ENCODE measurements at regions not wholly inside any gene's neighbourhood (a gene's known extent, or its start where the extent isn't known, plus 50 kb on each side); places are given as distances from the start of the nearest gene placed in this dataset.

- Histone ChIP-seq H3K4me1 (ENCODE audit: control insufficient read depth, extremely low read depth, insufficient read depth, low read length) (peaks cover 4% of the 10 kb centered on the region), H3K27ac (ENCODE audit: insufficient read depth, low read length) (no peak overlapping the region), H3K9me3 (ENCODE audit: control insufficient read depth, insufficient read depth, low read depth, low read length) (no peaks in the 10 kb centered on the region), H3K79me2 (ENCODE audit: control insufficient read depth, insufficient read depth, low read length) (no peaks in the 10 kb centered on the region), H3K4me3 (replicated peaks in 1 of 4; ENCODE audit: control extremely low read depth in 1 of 4, insufficient read depth in 1 of 4, low read depth in 3 of 4, low read length in 4 of 4) (no peak overlapping the region), H3K9ac (ENCODE audit: insufficient read depth, low read length) (no peak overlapping the region), H4K20me1 (ENCODE audit: control insufficient read depth, extremely low read depth, insufficient read depth, low read length) (no peaks in the 10 kb centered on the region), H2AFZ (ENCODE audit: low read length) (no peak overlapping the region), H3K36me3 (ENCODE audit: control insufficient read depth, insufficient read depth, low read length) (no peaks in the 10 kb centered on the region), H3K27me3 (ENCODE audit: control insufficient read depth, insufficient read depth, low read length) (no peaks in the 10 kb centered on the region), H3K4me2 (ENCODE audit: extremely low read depth, insufficient read depth, low read length) (no peak overlapping the region)
- no peak for TF ChIP-seq EZH2 (IDR thresholded peaks at IDR 0.05; ENCODE audit: low read length, missing control alignments)
- no peak for TF ChIP-seq CTCF (conservative IDR thresholded peaks at IDR 0.05 in 1 of 2, IDR thresholded peaks at IDR 0.05 in 1 of 2; ENCODE audit: low read depth in 1 of 2, low read length in 2 of 2)
- peak in 1 of 2 donors; percentile 31 for DNase-seq (ENCODE audit: low read depth in 2 of 2)
Measured at GRCh38 chr15:36426691-36427090, 152.7 kb upstream of the CDIN1 start.

GRCh38 chr15:36428102-36428845 lies 151.2 kb upstream of the CDIN1 start:
- Histone ChIP-seq H3K27me3 (ENCODE audit: control insufficient read depth, insufficient read depth, low read length) (no peaks in the 10 kb centered on the region), H3K9me3 (ENCODE audit: control insufficient read depth, insufficient read depth, low read depth, low read length) (no peaks in the 10 kb centered on the region), H3K4me3 (replicated peaks in 1 of 4; ENCODE audit: control extremely low read depth in 1 of 4, insufficient read depth in 1 of 4, low read depth in 3 of 4, low read length in 4 of 4) (no peak overlapping the region), H3K4me1 (ENCODE audit: control insufficient read depth, extremely low read depth, insufficient read depth, low read length) (peaks cover 7% of the 10 kb centered on the region), H2AFZ (ENCODE audit: low read length) (no peak overlapping the region), H3K4me2 (ENCODE audit: extremely low read depth, insufficient read depth, low read length) (peak overlapping the region; percentile 8), H3K79me2 (ENCODE audit: control insufficient read depth, insufficient read depth, low read length) (no peaks in the 10 kb centered on the region), H3K9ac (ENCODE audit: insufficient read depth, low read length) (no peak overlapping the region), H3K27ac (ENCODE audit: insufficient read depth, low read length) (peak overlapping the region; percentile 83), H4K20me1 (ENCODE audit: control insufficient read depth, extremely low read depth, insufficient read depth, low read length) (no peaks in the 10 kb centered on the region), H3K36me3 (ENCODE audit: control insufficient read depth, insufficient read depth, low read length) (no peaks in the 10 kb centered on the region)
- DNase-seq (ENCODE audit: low read depth in 2 of 2): peak; percentile 98 to 100
- TF ChIP-seq CTCF (conservative IDR thresholded peaks at IDR 0.05 in 1 of 2, IDR thresholded peaks at IDR 0.05 in 1 of 2; ENCODE audit: low read depth in 1 of 2, low read length in 2 of 2): no peak
- no peak for TF ChIP-seq EZH2 (IDR thresholded peaks at IDR 0.05; ENCODE audit: low read length, missing control alignments)

GRCh38 chr15:36429707-36430106 lies 149.7 kb upstream of the CDIN1 start:
- Histone ChIP-seq H3K4me1 (ENCODE audit: control insufficient read depth, extremely low read depth, insufficient read depth, low read length) (peaks cover 7% of the 10 kb centered on the region), H4K20me1 (ENCODE audit: control insufficient read depth, extremely low read depth, insufficient read depth, low read length) (no peaks in the 10 kb centered on the region), H3K27ac (ENCODE audit: insufficient read depth, low read length) (no peak overlapping the region), H3K9me3 (ENCODE audit: control insufficient read depth, insufficient read depth, low read depth, low read length) (no peaks in the 10 kb centered on the region), H3K4me3 (replicated peaks in 1 of 4; ENCODE audit: control extremely low read depth in 1 of 4, insufficient read depth in 1 of 4, low read depth in 3 of 4, low read length in 4 of 4) (no peak overlapping the region), H3K79me2 (ENCODE audit: control insufficient read depth, insufficient read depth, low read length) (no peaks in the 10 kb centered on the region), H3K9ac (ENCODE audit: insufficient read depth, low read length) (no peak overlapping the region), H3K36me3 (ENCODE audit: control insufficient read depth, insufficient read depth, low read length) (no peaks in the 10 kb centered on the region), H3K27me3 (ENCODE audit: control insufficient read depth, insufficient read depth, low read length) (no peaks in the 10 kb centered on the region), H3K4me2 (ENCODE audit: extremely low read depth, insufficient read depth, low read length) (no peak overlapping the region), H2AFZ (ENCODE audit: low read length) (no peak overlapping the region)
- TF ChIP-seq CTCF (conservative IDR thresholded peaks at IDR 0.05 in 1 of 2, IDR thresholded peaks at IDR 0.05 in 1 of 2; ENCODE audit: low read depth in 1 of 2, low read length in 2 of 2) (no peak), EZH2 (IDR thresholded peaks at IDR 0.05; ENCODE audit: low read length, missing control alignments) (no peak)
- DNase-seq (ENCODE audit: low read depth in 2 of 2): peak in 1 of 2 donors; percentile 34
